NOMO-1 (cell line): ENCODE measurements at regions not wholly inside any gene's neighbourhood (a gene's known extent, or its start where the extent isn't known, plus 50 kb on each side); places are given as distances from the start of the nearest gene placed in this dataset.

Source experiments
- DNase-seq, 2 experiments: peaks; one replicate each; lab custom pipeline; 2025; ENCODE audit not compliant: unreplicated experiment in 2 of 2; lab: John Stamatoyannopoulos, UW

DNA sequence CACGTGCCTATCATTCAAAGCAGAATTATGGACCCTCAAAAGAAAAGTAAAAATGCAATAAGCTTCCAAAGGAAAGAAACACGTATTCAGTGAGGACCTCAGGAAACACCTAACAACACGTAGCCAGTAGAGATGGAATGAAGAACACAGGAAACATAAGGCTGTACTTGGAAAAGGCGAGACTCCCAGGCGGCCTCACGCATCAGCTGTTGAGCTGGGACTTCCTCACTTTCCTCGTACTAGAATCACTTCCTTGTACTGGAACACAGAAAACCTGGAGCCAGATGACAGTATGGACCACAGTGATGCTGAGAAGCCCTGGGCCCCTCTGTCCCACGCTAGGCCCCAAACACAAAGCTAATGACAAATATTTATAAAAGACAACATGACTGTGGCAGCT lies 94.4 kb upstream of the BACE2 start:
- no peak for DNase-seq

DNA sequence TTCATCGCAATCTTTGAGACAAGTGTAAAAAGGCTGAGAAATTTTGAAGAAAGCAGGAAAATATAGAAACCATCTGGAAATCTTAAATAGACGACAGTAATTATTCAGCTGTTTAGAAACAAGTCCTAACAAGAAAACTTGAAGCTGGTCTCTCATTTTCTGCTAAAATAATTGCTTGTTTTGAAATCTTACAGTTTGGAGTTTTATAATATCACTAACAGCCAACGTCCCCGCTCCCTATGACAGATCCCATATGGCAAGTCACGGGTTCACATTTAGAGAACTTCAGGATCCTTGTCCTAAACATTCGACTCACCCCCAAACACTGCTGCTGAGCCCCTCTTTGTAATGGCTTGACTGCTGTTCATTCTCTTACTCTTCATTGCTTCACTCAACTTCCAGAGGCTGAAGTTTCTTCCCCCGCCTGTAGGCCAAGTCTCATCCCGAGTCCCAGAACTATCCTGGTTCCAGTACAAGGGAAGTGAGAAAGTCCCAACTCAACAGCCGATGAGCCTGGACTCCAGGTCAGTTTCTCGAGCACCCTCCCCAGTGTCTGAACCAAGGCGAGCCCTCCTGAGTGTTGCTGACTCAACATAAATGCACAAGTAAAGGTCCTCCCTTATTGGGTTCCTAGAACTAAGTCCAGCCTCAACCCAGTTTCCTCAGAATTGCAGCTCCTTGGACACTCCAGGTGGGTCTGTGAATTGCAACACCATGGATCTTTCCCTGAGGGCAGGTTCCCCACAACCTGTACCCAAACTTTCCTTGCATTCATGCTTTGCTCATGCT lies 93.4 kb upstream of the BACE2 start:
- no peak for DNase-seq

DNA sequence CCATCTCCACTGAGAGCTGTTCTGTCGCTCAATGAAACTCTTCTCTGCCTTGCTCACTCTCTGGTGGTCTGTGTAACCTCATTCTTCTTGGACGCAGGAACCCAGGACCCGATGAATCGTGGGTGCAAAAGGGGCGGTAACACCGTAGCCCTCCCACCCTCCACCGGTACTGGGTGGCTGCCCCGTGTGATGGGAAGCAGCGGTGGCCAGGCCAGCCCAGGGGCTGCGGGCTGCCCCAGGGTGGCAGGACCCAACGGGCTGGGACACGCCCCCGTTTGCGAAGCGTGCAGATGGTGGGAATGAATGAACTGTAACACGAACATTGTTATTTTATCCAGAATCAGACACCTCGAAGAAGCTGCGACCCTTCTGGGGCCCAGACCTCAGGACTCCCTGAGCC lies 92.3 kb upstream of the BACE2 start:
- DNase-seq: no peak

DNA sequence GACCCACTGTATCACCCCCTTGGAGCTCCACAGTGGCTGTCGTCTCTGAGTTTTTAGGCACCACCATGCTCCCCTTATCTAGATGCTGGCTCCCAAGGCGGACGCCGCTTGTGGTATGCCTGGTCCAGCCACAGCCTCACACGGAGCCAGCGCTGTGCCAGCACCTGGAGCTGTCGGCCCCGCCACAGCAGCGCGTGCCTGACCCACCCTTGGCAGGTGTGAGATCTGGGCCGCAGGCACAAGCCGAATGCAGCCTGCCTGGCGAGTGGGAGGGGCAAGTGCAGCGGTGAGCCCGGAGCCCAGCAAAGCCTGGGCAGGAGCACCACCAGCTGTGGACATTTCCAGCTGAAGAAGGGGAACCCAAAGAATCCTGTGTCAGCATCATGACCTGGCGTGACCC lies 91.9 kb upstream of the BACE2 start:
- no peak for DNase-seq

DNA sequence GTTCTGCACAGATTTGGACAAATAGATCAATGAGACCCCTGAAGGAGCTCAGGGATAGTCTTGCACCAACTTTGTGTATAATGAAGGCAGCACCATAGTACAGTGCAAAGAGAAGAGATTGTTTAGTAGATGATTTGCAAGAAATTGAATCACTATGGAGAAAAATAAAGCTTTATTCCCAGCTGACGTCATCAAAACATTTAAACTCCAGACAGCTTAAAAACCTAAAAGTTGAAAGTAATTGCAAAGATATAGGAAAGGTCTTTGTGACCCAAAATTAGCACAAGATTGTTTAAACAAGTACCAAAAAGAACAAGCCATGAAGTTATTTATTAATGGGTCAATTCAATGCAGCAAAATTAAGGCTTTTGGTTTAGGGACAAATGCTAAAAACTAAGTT lies 88.8 kb upstream of the BACE2 start:
- DNase-seq: no peak

DNA sequence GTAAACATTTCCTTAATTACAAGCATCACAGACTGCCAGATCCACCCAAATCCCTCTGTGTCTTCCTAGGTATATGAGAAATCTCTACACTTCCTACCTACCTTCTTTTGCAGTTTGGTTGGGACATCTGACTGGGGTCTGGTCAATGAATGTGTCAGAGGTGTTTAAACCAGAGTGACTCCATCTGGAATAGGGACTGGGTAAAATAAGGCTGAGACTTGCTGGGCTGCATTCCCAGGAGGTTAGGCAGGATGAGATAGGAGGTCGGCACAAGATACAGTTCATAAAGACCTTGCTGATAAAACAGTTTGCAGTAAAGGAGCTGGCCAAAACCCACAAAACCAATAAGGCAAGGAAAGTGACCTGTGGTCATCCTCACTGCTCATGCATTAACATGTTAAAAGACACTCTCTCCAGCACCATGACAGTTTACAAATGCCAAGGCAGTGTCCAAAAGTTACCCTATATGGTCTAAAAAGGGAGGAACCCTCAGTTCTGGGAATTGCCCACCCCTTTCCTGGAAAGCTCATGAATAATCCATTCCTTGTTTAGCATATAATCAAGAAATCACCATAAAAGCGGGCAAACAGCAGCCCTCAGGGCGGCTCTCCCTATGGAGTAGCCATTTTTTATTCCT lies 87.4 kb upstream of the BACE2 start:
- DNase-seq: no peak

DNA sequence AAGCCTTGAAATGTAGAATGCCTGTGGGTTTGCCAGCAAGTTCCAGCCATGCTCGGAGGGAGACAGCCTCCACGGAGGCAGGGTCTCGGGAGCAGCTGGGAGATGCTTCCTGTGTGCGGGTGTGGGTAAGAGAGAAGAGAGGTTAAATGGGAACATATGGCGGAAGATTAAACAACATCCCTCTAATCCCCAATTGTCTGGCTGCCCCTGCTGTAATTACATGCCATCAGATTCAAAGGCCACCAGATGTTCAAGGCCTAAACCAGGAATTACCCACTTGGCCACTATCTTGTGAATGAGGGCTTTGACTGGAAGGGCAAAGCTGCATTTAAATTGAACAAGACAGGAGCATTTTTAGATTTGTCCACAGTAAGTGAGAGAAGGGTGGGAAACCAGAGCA lies 81.4 kb upstream of the BACE2 start:
- no peak for DNase-seq

DNA sequence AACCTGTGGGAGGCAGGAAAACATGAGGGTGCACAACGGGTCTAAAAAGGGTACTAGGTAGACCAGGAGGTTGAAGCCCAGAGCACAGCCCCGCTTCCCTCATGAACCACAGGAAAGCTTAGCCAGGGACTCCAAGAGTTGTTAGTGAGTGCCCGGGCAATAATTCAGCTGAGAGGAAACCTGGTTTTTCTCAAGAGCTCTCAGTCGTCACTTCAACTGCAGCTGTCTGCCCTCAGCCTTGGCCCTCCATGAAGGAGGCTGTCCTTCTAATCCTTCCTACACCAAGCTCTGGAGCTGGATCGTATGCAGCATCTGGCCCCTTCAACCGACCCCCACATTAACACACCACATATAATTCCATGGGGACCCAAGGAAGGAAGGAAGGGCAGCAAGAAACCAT lies 77.0 kb upstream of the BACE2 start:
- DNase-seq: no peak

DNA sequence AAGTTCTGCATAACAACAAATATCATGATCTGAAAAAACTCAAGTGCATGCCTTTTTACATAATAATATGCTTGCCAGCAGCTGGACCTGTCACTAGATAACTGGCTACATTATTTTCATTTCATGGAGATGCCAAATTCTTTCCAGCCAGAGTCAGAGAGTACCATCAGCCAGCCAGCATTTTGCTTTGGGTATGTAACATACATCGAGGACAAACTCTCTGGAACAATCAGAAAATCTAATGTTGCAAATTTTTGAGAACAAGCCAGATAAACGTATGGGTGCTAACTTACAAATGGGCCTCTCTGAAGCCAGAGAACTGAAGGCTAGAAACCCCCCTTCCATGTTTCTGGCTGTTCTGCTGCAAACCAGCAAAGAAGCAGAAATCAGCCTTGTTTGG lies 76.3 kb upstream of the BACE2 start:
- DNase-seq: no peak

DNA sequence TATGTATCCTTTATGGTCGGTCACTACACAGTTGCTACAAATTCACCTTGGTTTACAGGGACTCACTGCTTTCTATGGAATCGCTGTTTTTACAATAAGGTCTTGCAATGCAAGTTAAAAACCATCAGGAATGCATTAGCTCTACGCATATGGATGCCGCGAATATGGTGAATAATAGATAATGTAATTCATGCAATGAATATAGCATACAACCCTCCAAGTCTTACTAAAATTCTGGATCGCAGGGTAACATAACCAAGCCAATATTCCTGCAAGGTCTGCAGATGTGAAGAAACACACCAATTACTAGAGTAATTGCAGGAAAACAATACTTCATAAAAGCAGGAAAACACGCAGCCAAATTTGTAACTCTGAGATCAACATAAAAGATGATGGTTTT lies 75.6 kb upstream of the BACE2 start:
- no peak for DNase-seq

DNA sequence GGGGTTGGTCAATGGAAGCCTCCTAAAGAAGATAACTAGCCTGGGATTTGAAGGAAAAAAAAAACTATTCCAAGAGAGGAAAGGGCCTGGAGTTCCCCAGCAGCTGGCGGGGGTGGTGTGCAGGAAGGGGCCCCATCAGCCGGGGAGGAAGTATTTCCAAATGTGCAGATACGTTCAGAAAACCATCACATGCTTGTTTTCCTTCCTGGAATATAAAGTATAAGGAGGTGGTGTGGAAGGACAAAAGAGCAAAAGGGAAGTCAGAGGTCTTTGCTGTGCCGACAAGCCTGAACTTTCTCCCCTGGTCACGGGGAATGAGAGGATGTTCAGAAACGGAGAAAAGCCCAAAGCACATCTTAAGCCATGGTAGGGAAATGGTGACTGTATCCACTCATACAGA lies 72.0 kb upstream of the BACE2 start:
- no peak for DNase-seq

DNA sequence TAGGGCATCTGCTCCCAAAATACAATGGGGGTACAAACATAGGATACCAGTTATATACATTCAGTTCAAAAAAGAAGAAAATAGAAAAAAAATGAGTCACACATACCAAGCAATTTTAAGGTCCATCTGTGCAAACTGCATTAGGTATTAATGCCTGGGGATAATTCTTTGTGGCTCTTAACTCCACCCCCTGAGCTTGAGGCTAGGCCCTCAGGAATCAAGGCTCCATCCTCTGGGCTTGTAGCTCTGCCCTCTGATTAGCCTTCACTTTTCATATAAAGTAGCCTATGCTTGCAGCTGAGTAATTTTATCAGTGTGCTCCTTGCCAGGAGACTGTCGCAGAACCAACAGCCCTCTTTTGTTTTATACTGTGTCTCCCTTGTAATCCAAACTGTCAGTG lies 69.9 kb upstream of the BACE2 start:
- DNase-seq: no peak

DNA sequence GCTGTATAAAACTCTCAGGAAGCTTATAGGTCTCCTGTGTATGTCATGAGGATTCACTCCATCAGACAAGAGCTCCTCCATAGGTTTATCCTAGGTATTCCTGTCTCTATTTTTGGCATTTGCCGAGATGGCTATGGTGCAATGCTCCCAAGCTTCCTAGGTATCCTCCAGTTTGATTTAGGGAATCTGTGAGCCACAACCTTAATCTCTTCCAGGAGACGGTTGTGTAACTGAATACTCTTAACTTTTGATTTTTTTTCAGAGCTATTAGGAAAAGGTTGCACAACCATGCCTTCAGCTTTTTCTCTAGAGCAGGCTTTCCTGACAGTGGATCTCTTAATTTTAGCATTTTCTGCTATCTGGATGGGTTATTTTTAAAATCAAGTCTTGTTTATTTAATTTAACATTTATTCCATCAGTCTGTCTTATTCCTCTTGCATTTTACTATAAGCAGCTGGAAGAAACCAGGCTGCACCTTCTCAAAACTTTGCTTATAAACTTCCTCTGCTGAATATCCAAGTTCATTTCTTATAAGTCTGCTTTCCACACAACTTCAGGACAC lies 69.4 kb upstream of the BACE2 start:
- DNase-seq: no peak

DNA sequence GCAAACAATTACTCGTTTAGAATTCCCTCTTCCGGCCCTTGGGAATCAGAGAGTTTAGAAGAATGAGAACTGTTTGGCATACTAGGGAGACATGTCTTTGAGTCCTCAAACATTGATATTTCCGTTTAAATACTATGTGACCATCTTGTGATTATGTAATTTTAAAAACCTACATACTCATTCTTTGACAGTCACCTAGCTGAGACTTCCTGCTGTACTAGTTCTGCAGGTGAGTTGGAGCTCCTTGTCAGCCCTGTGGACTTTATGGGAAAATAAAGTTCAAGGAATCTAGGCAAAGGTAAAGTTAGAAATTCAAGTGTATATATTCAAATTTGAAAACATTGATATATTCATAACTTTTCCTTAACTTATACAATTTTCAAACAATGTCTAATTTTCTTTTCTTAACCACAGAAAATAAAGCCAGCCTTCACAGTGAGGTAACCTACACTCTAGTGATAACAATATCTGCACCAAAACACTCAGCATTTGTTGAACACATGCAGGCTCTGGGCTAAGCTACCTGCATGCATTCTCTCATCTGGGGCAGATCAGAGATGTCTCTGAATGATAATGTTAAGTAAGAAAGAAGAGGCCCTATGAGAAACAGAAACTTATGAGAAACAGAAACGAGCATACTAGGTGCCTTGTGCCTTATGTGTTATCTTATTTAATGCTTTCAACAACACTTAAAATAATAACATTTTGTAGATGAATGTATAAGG lies 67.0 kb upstream of the BACE2 start:
- no peak for DNase-seq

DNA sequence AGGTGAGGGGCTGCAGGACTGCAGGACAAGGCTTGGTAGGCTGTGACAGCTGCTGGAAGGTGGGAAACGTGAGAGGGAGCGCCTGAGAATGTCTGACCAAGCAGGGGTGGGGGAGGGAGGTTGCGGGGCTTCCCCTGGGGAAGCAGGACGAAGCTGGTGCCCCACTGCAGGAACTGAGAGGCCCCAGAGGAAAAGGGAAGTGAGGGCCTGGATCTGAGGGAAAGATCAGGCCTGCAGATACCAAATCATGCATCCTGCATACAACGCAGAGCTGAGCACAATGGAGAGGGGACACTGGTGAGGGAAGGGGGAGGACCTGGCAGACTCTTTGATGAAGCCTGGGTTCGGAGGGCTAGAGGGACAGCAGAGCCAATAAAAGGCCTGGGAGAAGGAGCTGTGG lies 65.7 kb upstream of the BACE2 start:
- no peak for DNase-seq

DNA sequence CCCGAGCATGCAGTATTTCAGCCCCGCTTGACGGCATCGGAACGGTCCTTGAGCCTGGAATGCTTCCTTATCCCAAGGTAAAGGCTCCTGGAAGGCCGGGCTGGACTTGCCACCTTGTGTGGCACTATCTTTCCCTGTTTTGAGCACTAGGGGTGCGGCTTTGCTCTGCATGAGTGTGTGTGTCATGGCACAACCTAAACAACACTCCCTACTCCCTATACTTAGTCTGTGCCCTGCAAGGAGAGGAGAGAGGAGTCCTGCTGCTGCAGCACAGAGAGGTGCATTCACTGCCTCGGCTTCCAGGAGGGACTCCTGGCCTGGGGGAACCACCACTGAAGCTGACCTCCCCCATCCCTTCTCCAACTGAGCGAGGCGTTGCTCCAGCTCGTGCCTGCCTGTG lies 60.4 kb upstream of the BACE2 start:
- no peak for DNase-seq

DNA sequence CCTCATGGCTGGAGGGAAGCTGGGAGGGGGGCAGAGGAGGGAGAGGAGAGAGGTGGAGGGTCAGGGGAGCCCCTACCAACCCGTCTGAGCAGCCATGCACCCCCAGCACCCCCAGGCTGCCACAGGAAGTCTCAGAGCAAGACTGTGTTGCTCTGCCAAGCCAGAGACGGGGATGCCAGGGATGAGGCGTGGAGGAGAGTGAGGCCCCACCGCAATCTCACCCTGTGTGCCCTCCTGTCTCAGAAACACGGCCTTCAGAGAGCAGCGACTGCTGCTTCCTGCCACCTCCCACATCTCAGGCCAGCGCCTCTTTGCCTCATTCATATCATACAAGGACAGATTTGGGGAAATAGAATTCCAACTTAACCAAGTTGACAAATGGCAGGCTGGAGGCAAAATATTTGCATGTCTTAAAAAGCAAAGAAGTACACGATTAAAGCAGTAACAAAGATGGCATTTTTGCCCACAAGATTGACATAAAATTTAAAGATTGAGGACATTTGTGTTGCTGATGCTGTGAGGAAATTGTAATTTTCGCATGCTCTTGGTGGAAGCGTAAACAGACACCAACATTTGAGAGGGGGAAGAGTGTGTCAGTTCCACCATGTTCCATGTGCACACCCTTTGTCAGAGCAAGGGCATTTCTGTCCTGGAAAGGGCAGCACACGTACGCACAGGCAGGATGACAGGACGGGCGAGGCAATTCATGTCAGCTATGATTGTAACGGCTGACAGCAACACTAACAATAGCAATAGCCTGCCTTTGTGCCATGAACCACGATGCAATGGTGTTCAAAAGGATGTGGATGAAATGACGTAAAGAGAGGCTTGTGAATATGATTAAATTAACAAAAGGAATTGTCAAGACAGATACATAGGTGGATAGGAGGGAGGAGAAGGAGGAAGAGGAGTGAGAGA lies 59.0 kb upstream of the BACE2 start:
- no peak for DNase-seq

DNA sequence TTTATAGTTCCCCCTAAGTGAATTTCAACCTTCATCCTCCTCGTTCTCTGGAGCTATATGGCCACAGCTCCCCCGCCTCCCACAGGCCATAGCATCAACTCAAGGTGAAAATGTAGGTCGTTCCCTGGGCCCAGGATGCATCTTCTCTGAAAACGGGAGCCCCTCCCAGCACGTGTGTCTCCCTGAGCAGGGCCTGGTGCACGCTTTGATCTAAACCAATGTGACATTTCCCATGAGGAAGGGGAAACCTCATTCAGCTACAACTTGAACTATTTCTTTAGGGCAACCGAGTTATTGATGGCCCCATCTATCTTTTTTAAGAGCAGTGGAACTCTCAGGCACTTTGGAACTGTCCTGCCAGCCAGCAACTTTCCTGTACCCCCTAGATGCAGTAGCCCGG lies 57.8 kb upstream of the BACE2 start:
- no peak for DNase-seq

DNA sequence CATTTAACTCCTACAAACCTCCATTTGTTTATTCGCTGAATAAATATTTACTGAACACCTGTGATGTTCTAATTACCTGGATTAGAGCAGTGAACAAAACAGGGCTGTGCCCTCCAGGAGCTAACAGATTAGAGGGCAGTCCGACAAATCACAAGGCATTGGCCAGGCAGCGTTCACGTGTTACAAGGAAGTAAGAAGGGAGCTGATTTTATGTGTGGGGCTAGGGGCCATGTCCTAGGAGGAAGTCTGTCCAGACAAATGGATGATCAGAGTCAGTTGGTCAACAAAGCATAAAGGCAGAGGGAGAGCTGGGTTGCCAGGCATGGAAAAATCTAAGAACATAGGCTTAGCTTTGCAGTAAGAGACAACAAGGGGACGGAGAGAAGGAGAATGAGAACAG lies 57.3 kb upstream of the BACE2 start:
- DNase-seq: no peak

DNA sequence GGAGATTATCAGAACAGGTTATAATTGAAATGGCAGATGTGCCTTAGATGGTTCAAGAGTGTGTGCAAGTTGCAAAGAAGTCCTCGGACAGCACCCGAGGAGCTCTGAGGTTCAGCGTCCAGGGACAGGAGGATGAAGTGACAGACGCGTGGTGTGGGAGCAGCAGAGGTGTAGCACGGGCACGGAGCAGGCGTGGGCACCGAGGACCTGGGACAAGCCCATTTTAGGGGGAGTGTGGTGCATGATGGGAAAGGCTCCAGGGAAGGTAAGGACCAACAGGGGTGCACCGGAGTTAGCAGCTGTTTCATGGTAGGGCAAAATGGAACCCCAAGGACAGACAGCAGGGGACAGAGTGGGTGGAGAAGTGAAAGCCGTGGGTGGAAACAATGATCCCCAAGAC lies 56.3 kb upstream of the BACE2 start:
- no peak for DNase-seq
